Panc1 (cell line): ENCODE measurements at regions not wholly inside any gene's neighbourhood (a gene's known extent, or its start where the extent isn't known, plus 50 kb on each side); places are given as distances from the start of the nearest gene placed in this dataset.

Experiments used
- ATAC-seq: fragments of 200-7000 bp; cut with Tn5 transposase; 2 replicates; pipeline ENCODE4 v1.9.1; 2020; ENCODE audit warnings: mild to moderate bottlenecking, moderate library complexity
- BruUV-seq: library from RNA; stranded (reverse); fragments of 400-500 nt; replicated peaks from 2 replicates; lab custom pipeline; 2021; lab: Mats Ljungman, UMichigan
- CTCF ChIA-PET: fragments of 300-600 bp; sonication (Branson Sonifier 250); formaldehyde crosslinking; loops from one replicate; lab custom pipeline; 2022; ENCODE audit warnings: antibody characterized with exemption; lab: Charles Lee
- POLR2A ChIA-PET: fragments of 300-600 bp; sonication (Branson Sonifier 250); formaldehyde crosslinking; loops from one replicate; lab custom pipeline; 2022; ENCODE audit warnings: antibody characterized with exemption; lab: Charles Lee
- DNase-seq: peaks from one replicate; pipeline ENCODE4 v3.0.0-alpha.2; 2010; ENCODE audit warnings: low read depth, low spot score
- H3K27ac ChIP-seq: 2 replicates; pipeline ENCODE4 v1.5.1; 2011; ENCODE audit warnings: mild to moderate bottlenecking, low read length, inconsistent platforms
- H3K27me3 ChIP-seq: fragments of 200-500 bp; sonication (Bioruptor generic); 2 replicates; pipeline ENCODE4 v1.6.0; 2014; ENCODE audit warnings: low read length, inconsistent platforms; ENCODE audit not compliant: control insufficient read depth, insufficient read depth
- H3K36me3 ChIP-seq: fragments of 200-500 bp; sonication (Bioruptor generic); 2 replicates; pipeline ENCODE4 v1.5.1; 2014; ENCODE audit warnings: inconsistent platforms, mild to moderate bottlenecking, low read length, moderate library complexity; ENCODE audit not compliant: control insufficient read depth, insufficient read depth
- H3K4me1 ChIP-seq: 2 replicates; pipeline ENCODE4 v1.5.1; 2011; ENCODE audit warnings: inconsistent platforms, mild to moderate bottlenecking, low read length, moderate library complexity; ENCODE audit not compliant: control insufficient read depth, insufficient read depth
- H3K4me3 ChIP-seq, 2 experiments: 2 replicates each; pipeline ENCODE4 v1.5.1; 2011 to 2012; ENCODE audit warnings: low read depth in 2 of 2, low read length in 2 of 2, mild to moderate bottlenecking in 2 of 2, inconsistent platforms in 1 of 2, moderate library complexity in 1 of 2
- H3K9me3 ChIP-seq: fragments of 200-500 bp; sonication (Bioruptor generic); 2 replicates; pipeline ENCODE4 v1.5.1; 2014; ENCODE audit warnings: low read depth, mild to moderate bottlenecking, inconsistent platforms, low read length, moderate library complexity; ENCODE audit not compliant: control insufficient read depth, insufficient read depth
- CTCF ChIP-seq: fragments of 450-650 bp; IDR thresholded peaks from 2 replicates; pipeline ENCODE4 v1.5.1; 2017; ENCODE audit warnings: mild to moderate bottlenecking
- POLR2AphosphoS5 ChIP-seq: IDR thresholded peaks from 2 replicates; pipeline ENCODE4 v1.6.1; 2012; ENCODE audit warnings: mild to moderate bottlenecking, low read depth, low read length, moderate library complexity
- REST ChIP-seq, 2 experiments: IDR thresholded peaks; 2 replicates each; pipeline ENCODE4 v1.6.1; 2011 to 2012; ENCODE audit warnings: low read depth in 2 of 2, control low read depth in 1 of 2, low read length in 1 of 2, mild to moderate bottlenecking in 1 of 2, moderate library complexity in 1 of 2; ENCODE audit not compliant: insufficient read depth in 1 of 2
- SIN3A ChIP-seq: IDR thresholded peaks from 2 replicates; pipeline ENCODE4 v1.6.1; 2012; ENCODE audit warnings: low read depth, mild to moderate bottlenecking, low read length, moderate library complexity, borderline replicate concordance; ENCODE audit not compliant: insufficient read depth
- TCF7L2 ChIP-seq: IDR thresholded peaks from 2 replicates; pipeline ENCODE4 v1.6.1; 2011; ENCODE audit warnings: mild to moderate bottlenecking, low read depth, low read length, inconsistent platforms
- in situ Hi-C: cut with HindIII; loops from 2 replicates; pipeline ENCODE4 v1.10.0; 2016; ENCODE audit warnings: low sequenced_read_pairs, low pct_unique_long_range_greater_than_20kb
- intact Hi-C: fragments of 100-400 bp; cut with micrococcal nuclease; formaldehyde crosslinking; loops from one replicate; pipeline ENCODE4 v1.10.0; 2022; ENCODE audit not compliant: unreplicated experiment

GRCh38 chr3:18989237-18989795 is 159.0 kb upstream of the KCNH8 start:
- H3K4me3 ChIP-seq: peak overlapping the region in 1 of 2 experiments; percentile 4; a peak in 1 of 4 replicates
- ChIA-PET CTCF (no interaction called here), POLR2A (no interaction called here)
- no peaks in the 10 kb centered on the region; the same call in 1 of the 2 replicates for H3K27me3 ChIP-seq
- no peak for TF ChIP-seq REST (IDR thresholded peaks at IDR 0.05; ENCODE audit: insufficient read depth in 1 of 2, low read depth in 2 of 2, low read length in 1 of 2)
- no peak for TF ChIP-seq POLR2AphosphoS5
- no peak for TF ChIP-seq TCF7L2
- no peak for TF ChIP-seq CTCF
- no peak for TF ChIP-seq SIN3A
- ATAC-seq (no peak), DNase-seq (no peak)
- no peaks in the 10 kb centered on the region for H3K9me3 ChIP-seq
- in situ Hi-C loops (no loop called here), intact Hi-C loops (loop anchor here (2.0 to 5.0 kb wide), 3 partner anchors 143 to 602 kb away; no protein-coding TSS in a partner anchor)
- no peak overlapping the region for H3K27ac ChIP-seq
- H3K4me1 ChIP-seq: no peaks in the 10 kb centered on the region
- no TSS peak for BruUV-seq
- H3K36me3 ChIP-seq: no peaks in the 10 kb centered on the region

DNA sequence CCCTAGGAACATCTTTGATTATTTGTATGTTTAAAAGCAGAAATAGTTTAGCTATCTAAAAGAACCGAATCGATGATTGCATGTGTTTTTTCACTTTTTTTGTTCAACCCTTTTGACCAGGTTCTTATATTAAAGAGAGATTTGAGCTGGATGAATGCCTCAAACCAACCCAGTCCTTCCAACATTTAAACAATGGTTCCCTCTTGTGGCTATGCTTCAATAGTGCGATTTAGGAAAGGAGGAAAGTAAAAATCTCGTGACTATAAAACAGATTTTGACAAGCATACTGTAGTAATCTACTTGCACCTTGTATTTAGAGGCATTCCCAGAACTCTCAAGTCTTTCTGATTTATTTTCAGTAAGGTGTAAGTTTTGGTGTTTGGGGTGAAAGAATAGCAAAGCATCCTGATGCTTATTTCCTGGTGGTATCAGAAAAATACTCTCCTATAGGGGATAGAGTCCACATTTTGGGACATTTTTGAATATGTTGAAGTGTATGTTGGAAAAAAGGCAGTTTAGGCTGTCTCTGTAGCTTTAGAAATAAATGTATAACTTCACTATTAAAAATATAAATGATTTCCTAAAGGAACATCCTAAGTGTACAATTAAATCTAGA is 159.6 kb upstream of the KCNH8 start:
- TF ChIP-seq CTCF: peak; percentile 55; the same call in 1 of the 2 replicates
- no peak for TF ChIP-seq POLR2AphosphoS5
- no peak for TF ChIP-seq SIN3A
- no peak for TF ChIP-seq TCF7L2
- Histone ChIP-seq H3K4me3 (no peak overlapping the region), H3K27ac (no peak overlapping the region), H3K4me1 (no peaks in the 10 kb centered on the region), H3K9me3 (no peaks in the 10 kb centered on the region), H3K27me3 (no peaks in the 10 kb centered on the region; the same call in 1 of the 2 replicates), H3K36me3 (no peaks in the 10 kb centered on the region)
- ChIA-PET POLR2A (no interaction called here), CTCF (no interaction called here)
- intact Hi-C loops: loop anchor here (2.0 to 5.0 kb wide), 3 partner anchors 142 to 601 kb away; no protein-coding TSS in a partner anchor
- in situ Hi-C loops: no loop called here
- ATAC-seq (peak; percentile 60; the same call in 1 of the 2 replicates), DNase-seq (no peak)
- BruUV-seq: no TSS peak
